HCT116 (cell line): ENCODE measurements at regions not wholly inside any gene's neighbourhood (a gene's known extent, or its start where the extent isn't known, plus 50 kb on each side); places are given as distances from the start of the nearest gene placed in this dataset.

ENCODE experiments used
- ATAC-seq: fragments of 200-7000 bp; cut with Tn5 transposase; 2 replicates; pipeline ENCODE4 v1.9.1; 2020; ENCODE audit warnings: mild to moderate bottlenecking, moderate library complexity
- BruUV-seq: library from RNA; stranded (reverse); fragments of 400-500 nt; replicated peaks from 2 replicates; lab custom pipeline; 2021; lab: Mats Ljungman, UMichigan
- CTCF ChIA-PET: fragments of 300-600 bp; sonication (Branson Sonifier 250); formaldehyde crosslinking; loops from one replicate; lab custom pipeline; 2021; ENCODE audit warnings: antibody characterized with exemption; lab: Charles Lee
- POLR2A ChIA-PET: fragments of 300-600, 350-600 bp; sonication (Branson Sonifier 250); formaldehyde crosslinking; loops from one replicate; lab custom pipeline; 2021; ENCODE audit warnings: antibody characterized with exemption; lab: Charles Lee
- RAD21 ChIA-PET, 2 experiments: fragments of 300-600 bp; sonication (Branson Sonifier 250); formaldehyde crosslinking; loops; one replicate each; lab custom pipeline; 2023; ENCODE audit warnings: low total read pairs in 2 of 2; ENCODE audit not compliant: uncharacterized antibody in 2 of 2, unreplicated experiment in 2 of 2, low non-redundant PET in 1 of 2; lab: Charles Lee
- DNase-seq: peaks from one replicate; pipeline ENCODE4 v3.0.0-alpha.2; 2010; ENCODE audit warnings: low read depth, low spot score
- H2AFZ ChIP-seq: fragments of 200-600 bp; shearing (Covaris generic), sonication (generic); 2 replicates; pipeline ENCODE4 v1.6.1; 2017; ENCODE audit warnings: low read depth, mixed run types, mixed read lengths, antibody characterized with exemption, low read length; ENCODE audit not compliant: poor library complexity, severe bottlenecking
- H3K27ac ChIP-seq: 2 replicates; pipeline ENCODE4 v1.5.1; 2012; ENCODE audit warnings: low read depth, low read length
- H3K27me3 ChIP-seq: fragments of 200-600 bp; sonication (generic); 2 replicates; pipeline ENCODE4 v1.6.1; 2016; ENCODE audit warnings: mixed run types, low read length, mixed read lengths; ENCODE audit not compliant: insufficient read depth
- H3K36me3 ChIP-seq, 2 experiments: fragments of 200-500 bp in 1 of 2; fragments of 200-600 bp in 1 of 2; sonication (Bioruptor generic) in 1 of 2; sonication (generic) in 1 of 2; 2 replicates each; pipeline versions ENCODE4 v1.5.1 to v1.6.1; 2014 to 2016; ENCODE audit warnings: low read length in 2 of 2, inconsistent platforms in 1 of 2, mixed read lengths in 1 of 2, mixed run types in 1 of 2; ENCODE audit not compliant: insufficient read depth in 2 of 2, control insufficient read depth in 1 of 2
- H3K4me1 ChIP-seq, 2 experiments: fragments of 200-600 bp in 1 of 2; sonication (generic) in 1 of 2; 2 replicates each; pipeline versions ENCODE4 v1.5.1 to v1.6.1; 2012 to 2017; ENCODE audit warnings: low read length in 2 of 2, inconsistent platforms in 1 of 2, mild to moderate bottlenecking in 1 of 2, mixed read lengths in 1 of 2, mixed run types in 1 of 2, moderate library complexity in 1 of 2; ENCODE audit not compliant: insufficient read depth in 2 of 2, control insufficient read depth in 1 of 2
- H3K4me2 ChIP-seq: fragments of 200-600 bp; sonication (generic); 2 replicates; pipeline ENCODE4 v1.6.1; 2017; ENCODE audit warnings: mixed run types, low read length, mixed read lengths
- H3K4me3 ChIP-seq, 2 experiments: fragments of 200-600 bp in 1 of 2; sonication (generic) in 1 of 2; replicated peaks in 1 of 2; 2 replicates each; pipeline ENCODE4 v1.5.1; 2011 to 2016; ENCODE audit warnings: low read length in 2 of 2, control low read depth in 1 of 2, low read depth in 1 of 2, mild to moderate bottlenecking in 1 of 2, mixed read lengths in 1 of 2, mixed run types in 1 of 2
- H3K79me2 ChIP-seq: fragments of 200-600 bp; sonication (generic); 2 replicates; pipeline ENCODE4 v1.6.1; 2017; ENCODE audit warnings: mild to moderate bottlenecking, mixed run types, low read length, moderate library complexity, mixed read lengths; ENCODE audit not compliant: insufficient read depth
- H3K9ac ChIP-seq: fragments of 200-600 bp; sonication (generic); 2 replicates; pipeline ENCODE4 v1.6.1; 2016; ENCODE audit warnings: low read length, mixed read lengths
- H3K9me2 ChIP-seq: fragments of 200-600 bp; sonication (generic), shearing (Covaris generic); 2 replicates; pipeline ENCODE4 v1.6.1; 2017; ENCODE audit warnings: mixed run types, mild to moderate bottlenecking, moderate library complexity; ENCODE audit not compliant: insufficient read depth
- H3K9me3 ChIP-seq, 2 experiments: fragments of 200-500 bp in 1 of 2; fragments of 200-600 bp in 1 of 2; sonication (Bioruptor generic) in 1 of 2; sonication (generic) in 1 of 2; 2 replicates each; pipeline ENCODE4 v1.6.1; 2014 to 2017; ENCODE audit warnings: low read length in 2 of 2, mixed read lengths in 2 of 2, inconsistent platforms in 1 of 2, low read depth in 1 of 2, mild to moderate bottlenecking in 1 of 2, mixed run types in 1 of 2, moderate library complexity in 1 of 2; ENCODE audit not compliant: control insufficient read depth in 1 of 2, insufficient read depth in 1 of 2
- H4K20me1 ChIP-seq: fragments of 200-600 bp; sonication (generic), shearing (Covaris generic); 2 replicates; pipeline ENCODE4 v1.6.1; 2017; ENCODE audit warnings: mixed run types, mild to moderate bottlenecking, moderate library complexity; ENCODE audit not compliant: insufficient read depth
- CEBPB ChIP-seq: IDR thresholded peaks from 2 replicates; pipeline ENCODE4 v1.6.1; 2012; ENCODE audit warnings: low read depth
- EZH2 ChIP-seq: fragments of 200-600 bp; sonication (generic); IDR thresholded peaks from 2 replicates; pipeline ENCODE4 v1.6.1; 2017; ENCODE audit warnings: antibody characterized with exemption, mixed run types
- EZH2phosphoT487 ChIP-seq: fragments of 200-600 bp; IDR thresholded peaks from 2 replicates; pipeline ENCODE4 v1.6.1; 2018; ENCODE audit warnings: antibody characterized with exemption, borderline replicate concordance
- FOSL1 ChIP-seq: IDR thresholded peaks from 2 replicates; pipeline ENCODE4 v1.6.1; 2012; ENCODE audit warnings: low read depth
- POLR2A ChIP-seq: IDR thresholded peaks from 2 replicates; pipeline ENCODE4 v1.7.0; 2011; ENCODE audit warnings: borderline replicate concordance; ENCODE audit not compliant: insufficient read depth, insufficient read length; ENCODE audit errors: extremely low read depth
- SRF ChIP-seq: IDR thresholded peaks from 2 replicates; pipeline ENCODE4 v1.6.1; 2012; ENCODE audit warnings: low read depth
- intact Hi-C: fragments of 100-400 bp; cut with micrococcal nuclease; formaldehyde crosslinking; loops from 2 replicates; pipeline ENCODE4 v1.10.0; 2022
- TF ChIP-seq, protein P1 (sequence below), 3 experiments: fragments of 200-600 bp in 1 of 3; sonication (generic) in 1 of 3; IDR thresholded peaks in 2 of 3; conservative IDR thresholded peaks in 1 of 3; 2 replicates each; pipeline ENCODE4 v1.5.1; 2012 to 2017; ENCODE audit warnings: low read depth in 2 of 3, low read length in 2 of 3, antibody characterized with exemption in 1 of 3, borderline replicate concordance in 1 of 3, control low read depth in 1 of 3, mild to moderate bottlenecking in 1 of 3, mixed read lengths in 1 of 3, mixed run types in 1 of 3, moderate library complexity in 1 of 3; ENCODE audit not compliant: insufficient read depth in 1 of 3
- TF ChIP-seq, protein P2 (sequence below): IDR thresholded peaks from 2 replicates; pipeline ENCODE4 v1.6.1; 2012; ENCODE audit warnings: low read depth
- TF ChIP-seq, protein P3 (sequence below): IDR thresholded peaks from 2 replicates; pipeline ENCODE4 v1.6.1; 2012

DNA sequence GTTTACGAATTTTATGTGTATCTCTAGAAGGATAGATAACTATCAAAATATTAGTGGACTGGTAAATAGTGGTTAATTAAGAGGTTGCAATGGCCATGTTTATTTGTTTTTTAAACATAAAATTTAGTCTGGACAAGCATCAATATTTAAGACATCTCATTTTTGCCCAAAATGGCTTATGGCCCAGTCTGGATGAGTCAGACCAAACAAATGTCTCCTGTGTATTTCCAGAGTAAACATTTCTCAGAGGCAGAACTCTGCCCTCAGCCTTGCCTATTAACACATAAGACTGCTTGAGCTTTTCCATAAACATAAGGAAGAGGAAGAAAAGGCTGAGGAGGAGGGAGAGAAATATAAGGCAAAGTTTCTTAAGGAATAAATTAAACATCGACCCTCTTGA lies 277.1 kb upstream of the DIAPH2 start:
- H3K4me1 ChIP-seq, result no peaks in the 10 kb centered on the region
- intact Hi-C loops, result no loop called here
- no peak overlapping the region for H3K4me3 ChIP-seq
- ChIA-PET POLR2A (no interaction called here), RAD21 (no interaction called here), CTCF (no interaction called here)
- H3K36me3 ChIP-seq, result no peaks in the 10 kb centered on the region
- H4K20me1 ChIP-seq, result no peaks in the 10 kb centered on the region
- TF ChIP-seq SRF, result no peak
- no peak for TF ChIP-seq POLR2A
- TF ChIP-seq, protein P1, sequence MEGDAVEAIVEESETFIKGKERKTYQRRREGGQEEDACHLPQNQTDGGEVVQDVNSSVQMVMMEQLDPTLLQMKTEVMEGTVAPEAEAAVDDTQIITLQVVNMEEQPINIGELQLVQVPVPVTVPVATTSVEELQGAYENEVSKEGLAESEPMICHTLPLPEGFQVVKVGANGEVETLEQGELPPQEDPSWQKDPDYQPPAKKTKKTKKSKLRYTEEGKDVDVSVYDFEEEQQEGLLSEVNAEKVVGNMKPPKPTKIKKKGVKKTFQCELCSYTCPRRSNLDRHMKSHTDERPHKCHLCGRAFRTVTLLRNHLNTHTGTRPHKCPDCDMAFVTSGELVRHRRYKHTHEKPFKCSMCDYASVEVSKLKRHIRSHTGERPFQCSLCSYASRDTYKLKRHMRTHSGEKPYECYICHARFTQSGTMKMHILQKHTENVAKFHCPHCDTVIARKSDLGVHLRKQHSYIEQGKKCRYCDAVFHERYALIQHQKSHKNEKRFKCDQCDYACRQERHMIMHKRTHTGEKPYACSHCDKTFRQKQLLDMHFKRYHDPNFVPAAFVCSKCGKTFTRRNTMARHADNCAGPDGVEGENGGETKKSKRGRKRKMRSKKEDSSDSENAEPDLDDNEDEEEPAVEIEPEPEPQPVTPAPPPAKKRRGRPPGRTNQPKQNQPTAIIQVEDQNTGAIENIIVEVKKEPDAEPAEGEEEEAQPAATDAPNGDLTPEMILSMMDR (IDR thresholded peaks at IDR 0.05 in 2 of 3, conservative IDR thresholded peaks at IDR 0.05 in 1 of 3; ENCODE audit: borderline replicate concordance in 1 of 3, insufficient read depth in 1 of 3, low read depth in 2 of 3, low read length in 2 of 3), result no peak
- TF ChIP-seq FOSL1, result no peak
- no peak for TF ChIP-seq CEBPB
- TF ChIP-seq EZH2, result no peak
- no peak overlapping the region for H3K27ac ChIP-seq
- no peak overlapping the region for H3K9ac ChIP-seq
- no peaks in the 10 kb centered on the region for H3K27me3 ChIP-seq
- ATAC-seq, result no peak
- H3K4me2 ChIP-seq, result no peak overlapping the region
- BruUV-seq, result no TSS peak
- H3K79me2 ChIP-seq, result no peaks in the 10 kb centered on the region
- H3K9me2 ChIP-seq, result no peaks in the 10 kb centered on the region
- H3K9me3 ChIP-seq, result no peaks in the 10 kb centered on the region
- no peak for DNase-seq
- no peak overlapping the region for H2AFZ ChIP-seq

DNA sequence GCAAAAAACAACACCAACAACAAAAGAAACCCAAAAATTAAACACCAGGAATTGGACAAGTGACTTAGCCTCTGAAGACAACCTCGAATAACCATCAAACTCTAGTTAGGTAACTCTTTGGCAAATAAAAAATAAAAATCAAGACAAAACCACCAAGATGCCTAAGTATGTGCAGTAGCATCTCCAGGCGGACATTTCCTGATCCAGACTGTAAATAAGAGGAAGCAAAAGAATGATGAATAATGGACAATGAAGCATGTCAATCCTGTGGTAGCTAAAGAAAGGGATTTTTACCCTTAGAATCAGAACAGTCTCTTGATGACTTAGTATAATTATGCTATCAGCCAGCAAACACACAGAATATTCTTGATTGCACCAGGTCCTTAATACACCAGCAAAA lies 276.7 kb upstream of the DIAPH2 start:
- no peak overlapping the region for H3K4me3 ChIP-seq
- H2AFZ ChIP-seq, result no peak overlapping the region
- no TSS peak for BruUV-seq
- no peak overlapping the region for H3K27ac ChIP-seq
- intact Hi-C loops, result no loop called here
- no peaks in the 10 kb centered on the region for H3K4me1 ChIP-seq
- H4K20me1 ChIP-seq, result no peaks in the 10 kb centered on the region
- H3K4me2 ChIP-seq, result no peak overlapping the region
- H3K9me2 ChIP-seq, result no peaks in the 10 kb centered on the region
- DNase-seq, result no peak
- ChIA-PET RAD21 (no interaction called here), POLR2A (no interaction called here), CTCF (no interaction called here)
- no peaks in the 10 kb centered on the region for H3K36me3 ChIP-seq
- H3K79me2 ChIP-seq, result no peaks in the 10 kb centered on the region
- H3K9ac ChIP-seq, result no peak overlapping the region
- TF ChIP-seq CEBPB, result no peak
- TF ChIP-seq FOSL1, result no peak
- no peak for TF ChIP-seq EZH2
- TF ChIP-seq, protein P2, sequence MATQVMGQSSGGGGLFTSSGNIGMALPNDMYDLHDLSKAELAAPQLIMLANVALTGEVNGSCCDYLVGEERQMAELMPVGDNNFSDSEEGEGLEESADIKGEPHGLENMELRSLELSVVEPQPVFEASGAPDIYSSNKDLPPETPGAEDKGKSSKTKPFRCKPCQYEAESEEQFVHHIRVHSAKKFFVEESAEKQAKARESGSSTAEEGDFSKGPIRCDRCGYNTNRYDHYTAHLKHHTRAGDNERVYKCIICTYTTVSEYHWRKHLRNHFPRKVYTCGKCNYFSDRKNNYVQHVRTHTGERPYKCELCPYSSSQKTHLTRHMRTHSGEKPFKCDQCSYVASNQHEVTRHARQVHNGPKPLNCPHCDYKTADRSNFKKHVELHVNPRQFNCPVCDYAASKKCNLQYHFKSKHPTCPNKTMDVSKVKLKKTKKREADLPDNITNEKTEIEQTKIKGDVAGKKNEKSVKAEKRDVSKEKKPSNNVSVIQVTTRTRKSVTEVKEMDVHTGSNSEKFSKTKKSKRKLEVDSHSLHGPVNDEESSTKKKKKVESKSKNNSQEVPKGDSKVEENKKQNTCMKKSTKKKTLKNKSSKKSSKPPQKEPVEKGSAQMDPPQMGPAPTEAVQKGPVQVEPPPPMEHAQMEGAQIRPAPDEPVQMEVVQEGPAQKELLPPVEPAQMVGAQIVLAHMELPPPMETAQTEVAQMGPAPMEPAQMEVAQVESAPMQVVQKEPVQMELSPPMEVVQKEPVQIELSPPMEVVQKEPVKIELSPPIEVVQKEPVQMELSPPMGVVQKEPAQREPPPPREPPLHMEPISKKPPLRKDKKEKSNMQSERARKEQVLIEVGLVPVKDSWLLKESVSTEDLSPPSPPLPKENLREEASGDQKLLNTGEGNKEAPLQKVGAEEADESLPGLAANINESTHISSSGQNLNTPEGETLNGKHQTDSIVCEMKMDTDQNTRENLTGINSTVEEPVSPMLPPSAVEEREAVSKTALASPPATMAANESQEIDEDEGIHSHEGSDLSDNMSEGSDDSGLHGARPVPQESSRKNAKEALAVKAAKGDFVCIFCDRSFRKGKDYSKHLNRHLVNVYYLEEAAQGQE, result no peak
- TF ChIP-seq, protein P3, sequence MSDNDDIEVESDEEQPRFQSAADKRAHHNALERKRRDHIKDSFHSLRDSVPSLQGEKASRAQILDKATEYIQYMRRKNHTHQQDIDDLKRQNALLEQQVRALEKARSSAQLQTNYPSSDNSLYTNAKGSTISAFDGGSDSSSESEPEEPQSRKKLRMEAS, result no peak
- no peak for TF ChIP-seq POLR2A
- no peak for TF ChIP-seq EZH2phosphoT487
- no peaks in the 10 kb centered on the region for H3K9me3 ChIP-seq
- H3K27me3 ChIP-seq, result no peaks in the 10 kb centered on the region
- ATAC-seq, result no peak
